GM19468 (cell line): ENCODE measurements at regions not wholly inside any gene's neighbourhood (a gene's known extent, or its start where the extent isn't known, plus 50 kb on each side); places are given as distances from the start of the nearest gene placed in this dataset.

Experiments used
- ATAC-seq: cut with Tn5 transposase; IDR thresholded peaks from one replicate; pipeline ENCODE4 v1.9.1; 2021; ENCODE audit warnings: mild to moderate bottlenecking, moderate library complexity, moderate number of reproducible peaks; ENCODE audit not compliant: unreplicated experiment; ENCODE audit errors: extremely low read depth

DNA sequence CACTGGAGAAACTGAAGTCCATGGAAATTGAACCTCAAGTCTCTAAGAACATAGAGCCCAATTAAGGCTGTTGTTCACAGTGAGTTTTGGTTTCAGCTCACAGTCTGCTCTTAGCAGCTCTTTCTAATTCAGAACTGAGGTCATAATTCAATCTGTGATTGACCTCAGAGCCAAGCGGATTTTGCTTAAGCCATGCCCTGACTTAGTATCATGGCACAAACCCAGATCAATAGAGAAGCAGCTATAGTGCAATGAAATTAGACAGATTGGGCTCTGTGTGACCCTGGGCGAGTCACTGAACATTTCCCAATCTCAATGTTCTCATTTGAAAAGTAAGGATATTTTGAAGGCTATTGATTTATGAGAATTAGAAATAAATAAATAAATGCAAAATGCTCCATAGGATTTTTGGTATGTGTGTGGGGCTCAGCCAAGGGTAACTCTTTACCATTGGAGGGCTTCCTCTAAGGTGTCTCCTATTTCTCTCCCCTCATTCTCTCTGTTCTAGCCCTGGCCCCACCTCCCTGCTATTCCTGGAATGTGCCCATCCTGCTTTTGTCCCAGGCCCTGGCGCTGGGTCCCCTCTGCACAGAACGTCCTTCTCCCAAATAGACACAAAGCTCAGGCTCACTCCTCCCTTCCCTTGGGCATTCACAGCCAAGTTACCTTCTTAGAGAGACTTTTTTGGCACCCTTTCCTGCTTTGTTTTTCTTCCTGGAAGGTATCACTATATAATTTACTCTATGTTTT is 239.6 kb downstream of the LPIN1 start:
- no peak for ATAC-seq

DNA sequence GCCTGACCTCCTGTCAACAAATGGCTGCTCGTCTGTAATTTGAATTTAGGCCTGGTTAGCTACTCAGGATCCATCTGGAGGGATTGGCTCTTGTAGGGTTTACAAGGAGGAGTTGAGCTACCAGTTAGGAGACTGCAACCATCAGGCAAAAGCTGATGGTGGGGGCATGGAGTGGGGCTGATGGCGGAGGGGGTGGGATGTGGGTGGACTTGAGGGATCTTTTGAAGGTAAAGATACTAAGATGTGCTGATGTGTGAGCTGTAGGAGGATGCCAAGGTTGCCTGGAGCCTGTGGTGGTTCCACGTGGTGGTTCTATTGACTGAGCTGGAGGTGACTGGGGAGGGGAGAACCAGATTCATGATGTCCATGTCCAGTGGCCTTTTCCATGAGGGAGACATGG is 240.7 kb downstream of the LPIN1 start:
- ATAC-seq, result no peak

DNA sequence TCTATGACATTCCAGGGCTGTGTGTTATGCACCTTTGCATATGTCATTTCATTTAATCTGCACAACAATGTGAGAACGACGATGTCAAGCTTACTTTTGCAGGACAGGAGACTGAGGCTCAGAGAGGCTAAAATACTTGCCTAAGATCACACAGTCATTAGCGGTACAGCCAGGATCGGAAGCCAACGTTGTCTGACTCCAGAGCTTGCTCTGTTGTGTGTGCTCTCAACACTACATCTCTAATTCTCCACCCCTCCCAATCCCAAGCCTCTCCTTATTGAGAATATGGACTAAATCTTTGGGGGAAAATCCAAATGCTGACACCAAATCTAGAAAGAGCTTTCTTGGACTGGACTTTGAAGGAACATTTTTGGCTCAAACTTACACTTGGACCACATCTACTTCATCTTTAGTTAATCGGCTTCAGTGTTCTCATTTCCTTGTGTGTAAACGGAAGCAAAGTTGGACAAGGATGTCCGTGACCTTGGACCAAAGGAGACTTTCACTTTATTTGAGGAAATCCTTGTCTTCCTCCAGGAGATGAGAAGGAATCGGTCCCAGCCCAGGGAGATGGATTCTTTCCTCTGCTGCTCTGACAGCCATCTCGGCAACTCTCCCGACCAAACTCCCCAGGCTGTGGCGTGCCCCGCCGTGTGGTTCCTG is 242.4 kb downstream of the LPIN1 start:
- no peak for ATAC-seq

DNA sequence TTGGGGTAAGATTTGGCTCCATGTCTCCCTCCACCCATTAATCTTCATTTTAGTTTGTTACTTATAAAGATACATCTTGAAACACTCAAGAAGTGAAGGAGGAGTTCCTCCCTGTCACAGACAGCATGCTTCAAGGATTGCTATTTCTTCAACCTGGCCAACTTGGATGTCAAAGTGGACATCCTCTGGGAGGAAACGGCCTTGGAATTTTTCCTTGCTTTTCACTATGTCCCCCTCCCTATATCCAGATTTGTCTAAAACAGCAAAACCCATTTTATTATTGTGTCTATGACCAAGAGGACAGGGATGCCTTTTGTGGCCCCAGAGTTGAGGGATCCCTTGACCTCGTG is 242.9 kb downstream of the LPIN1 start:
- ATAC-seq, result no peak

DNA sequence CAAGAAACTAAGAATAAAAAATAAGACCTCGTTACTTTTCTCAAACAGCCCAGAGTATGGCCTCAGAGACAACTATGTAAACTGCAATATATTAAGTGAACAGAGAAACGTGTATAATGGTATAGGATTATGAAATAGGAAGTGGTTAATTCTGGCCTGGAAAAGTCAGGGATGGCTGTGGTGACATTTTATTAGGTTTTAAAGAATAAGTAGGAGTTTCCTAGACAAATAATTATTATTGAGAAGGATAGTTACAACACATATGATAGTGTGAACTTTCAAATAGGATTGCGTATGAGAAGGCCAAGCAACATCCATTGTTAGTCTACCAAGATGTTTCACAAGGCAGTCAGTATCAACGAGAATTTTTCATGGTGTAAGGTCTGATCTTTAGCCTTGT is 244.1 kb downstream of the LPIN1 start:
- no peak for ATAC-seq

DNA sequence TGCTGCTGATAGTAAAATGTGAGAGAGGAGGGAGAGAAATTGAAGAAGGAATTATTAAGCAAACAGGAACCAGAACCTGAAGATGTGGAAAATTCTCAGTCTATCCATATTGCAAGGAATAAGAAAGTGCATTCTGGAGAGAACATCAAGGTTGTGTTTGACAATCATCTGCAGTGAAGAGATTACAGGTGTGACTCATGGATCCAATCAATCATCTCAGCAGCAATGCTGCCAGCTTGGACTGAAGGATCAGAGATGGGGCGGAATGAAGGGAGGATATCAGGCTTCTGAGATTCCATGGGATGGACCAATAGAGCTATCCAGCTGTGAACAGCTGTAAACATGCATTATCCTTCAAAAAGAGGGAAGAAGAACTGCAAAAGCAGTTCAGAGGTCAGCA is 247.3 kb downstream of the LPIN1 start:
- ATAC-seq, result no peak

DNA sequence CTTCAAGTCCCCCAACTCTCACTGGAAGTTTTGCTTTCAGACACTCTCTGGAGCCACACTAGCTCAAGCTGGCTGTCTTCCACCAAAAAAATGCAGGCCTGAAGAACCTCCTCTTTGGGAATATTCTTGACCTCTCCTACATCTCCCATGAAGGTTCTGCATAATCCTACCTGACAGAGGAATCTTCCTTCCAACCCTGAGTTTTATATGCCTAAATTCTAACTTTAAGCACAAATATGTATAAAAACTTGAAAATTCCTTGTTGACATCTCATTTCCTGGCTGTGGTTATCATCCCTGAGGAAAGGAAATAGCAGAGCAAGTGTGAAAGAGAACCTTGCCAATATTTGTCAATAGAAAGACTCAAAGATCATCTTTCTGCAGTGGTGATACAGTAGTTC is 249.0 kb downstream of the LPIN1 start:
- no peak for ATAC-seq

DNA sequence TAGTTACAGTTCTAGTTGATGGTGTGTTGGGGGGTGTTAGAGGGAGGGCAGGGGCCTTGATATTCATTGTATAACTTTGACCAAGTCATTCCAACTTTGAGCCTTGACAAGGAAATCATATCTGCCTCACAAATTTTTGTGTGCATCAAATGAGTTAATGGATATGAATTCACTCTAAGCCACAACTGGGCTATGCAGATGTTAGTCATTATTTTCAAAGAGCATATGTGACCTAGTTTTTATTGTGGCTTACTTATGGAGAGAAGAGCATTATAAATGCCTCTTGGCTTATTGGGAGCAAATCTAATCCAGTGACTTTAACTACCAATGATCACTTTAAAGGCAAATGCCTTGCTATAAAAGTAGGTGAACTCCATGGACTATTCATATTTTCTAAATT is 250.2 kb downstream of the LPIN1 start:
- ATAC-seq, result no peak

DNA sequence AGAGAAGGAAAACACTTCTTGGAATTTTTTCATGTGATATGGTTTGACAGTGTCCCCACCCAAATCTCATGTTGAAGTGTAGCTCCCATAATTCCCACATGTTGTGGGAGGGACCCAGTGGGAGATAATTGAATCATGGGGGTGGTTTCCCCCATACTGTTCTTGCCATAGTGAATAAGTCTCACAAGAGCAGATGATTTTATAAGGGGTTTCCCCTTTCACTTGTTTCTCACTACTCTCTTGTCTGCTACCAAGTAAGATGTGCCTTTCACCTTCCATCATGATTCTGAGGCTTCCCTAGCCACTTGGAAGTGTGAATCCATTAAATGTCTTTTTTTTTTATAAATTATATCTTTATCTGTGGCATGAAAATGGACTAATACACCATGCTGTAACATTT is 250.7 kb downstream of the LPIN1 start:
- no peak for ATAC-seq

DNA sequence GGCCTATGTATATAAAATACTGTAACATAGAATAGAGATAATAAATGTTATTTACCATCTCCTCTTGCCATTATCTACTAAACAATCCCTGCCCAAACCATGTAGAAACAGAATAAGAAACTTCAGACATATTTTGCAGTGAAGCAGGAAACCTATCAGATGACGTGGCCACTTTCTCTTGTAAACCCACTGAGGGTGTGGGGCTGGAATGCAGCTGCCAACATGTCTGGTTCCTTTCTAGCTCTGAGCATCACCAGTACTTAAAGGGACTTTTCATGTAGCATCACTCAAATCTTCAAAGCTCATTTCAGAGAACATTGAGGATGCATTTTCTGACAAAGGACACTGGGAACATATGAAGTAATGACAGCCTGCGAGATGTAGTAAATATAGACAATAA is 251.8 kb downstream of the LPIN1 start:
- ATAC-seq, result no peak

DNA sequence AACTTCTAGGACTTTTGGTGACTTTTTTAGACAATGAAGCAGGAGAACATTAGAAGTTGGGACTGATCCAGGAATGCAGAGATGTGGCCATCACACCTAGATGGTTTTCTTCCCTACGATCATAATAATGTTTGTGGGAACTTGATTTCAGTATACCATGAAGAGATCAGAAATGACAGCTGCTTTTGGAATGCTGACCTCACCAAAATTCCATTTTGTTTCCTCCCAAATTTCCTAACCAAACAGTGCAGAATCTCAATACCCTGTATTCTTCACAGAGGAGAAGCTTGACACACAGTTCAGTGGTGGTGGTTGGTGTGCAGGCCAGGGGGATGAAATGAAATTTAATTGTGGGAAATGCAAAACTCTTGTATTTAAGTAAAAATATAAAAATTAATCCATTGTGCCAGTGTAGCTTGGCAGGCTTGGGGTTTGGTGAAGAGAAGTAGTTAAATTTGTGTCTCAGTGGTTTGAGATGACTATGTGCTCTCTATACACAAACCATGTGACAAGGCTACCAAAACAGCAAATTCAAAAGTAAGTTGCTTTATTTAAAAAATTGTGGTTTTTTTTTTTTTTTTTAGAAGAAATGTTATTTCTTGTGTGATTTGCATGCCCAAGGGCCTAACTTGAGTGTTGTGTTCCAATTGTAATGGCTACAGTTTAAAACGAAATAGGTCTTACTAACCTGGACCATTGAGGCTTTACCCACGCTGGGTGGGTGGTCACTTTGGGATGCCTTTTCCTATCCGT is 252.4 kb downstream of the LPIN1 start:
- no peak for ATAC-seq

DNA sequence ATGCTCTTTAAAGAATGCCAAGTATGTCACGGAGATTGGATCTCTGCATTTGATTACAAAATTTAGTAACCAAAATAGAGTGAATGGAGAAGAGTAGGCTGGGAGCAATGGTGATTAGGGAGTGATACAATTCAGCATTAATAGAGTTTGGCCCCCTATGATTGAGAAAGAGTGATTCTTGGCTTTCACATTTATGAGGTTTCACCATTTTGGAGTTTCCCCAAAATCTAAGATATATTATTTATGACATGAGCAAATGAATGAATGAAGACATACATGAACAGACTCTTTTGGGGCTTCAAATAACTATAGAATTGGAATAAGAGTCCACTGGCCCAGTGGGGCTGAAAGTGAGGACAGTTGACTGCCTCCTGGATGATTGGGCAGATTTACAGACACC is 255.2 kb downstream of the LPIN1 start:
- no peak for ATAC-seq

DNA sequence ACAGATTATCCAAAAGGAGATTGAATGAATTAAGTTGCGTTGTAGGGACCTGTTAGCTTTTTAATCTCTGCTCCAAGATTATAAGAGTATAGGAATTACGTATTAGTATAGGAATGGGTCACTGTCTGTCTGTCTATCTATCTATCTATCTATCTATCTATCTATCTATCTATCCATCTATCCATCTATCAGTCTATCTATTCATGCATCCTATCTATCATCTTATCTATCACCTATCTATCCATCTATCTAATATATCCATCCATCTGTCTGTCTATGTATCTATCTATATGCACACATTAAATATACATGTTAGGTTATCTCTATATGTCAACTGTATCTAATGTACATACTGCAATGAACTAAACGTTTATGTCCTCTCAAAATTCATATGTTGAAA is 255.8 kb downstream of the LPIN1 start:
- no peak for ATAC-seq

DNA sequence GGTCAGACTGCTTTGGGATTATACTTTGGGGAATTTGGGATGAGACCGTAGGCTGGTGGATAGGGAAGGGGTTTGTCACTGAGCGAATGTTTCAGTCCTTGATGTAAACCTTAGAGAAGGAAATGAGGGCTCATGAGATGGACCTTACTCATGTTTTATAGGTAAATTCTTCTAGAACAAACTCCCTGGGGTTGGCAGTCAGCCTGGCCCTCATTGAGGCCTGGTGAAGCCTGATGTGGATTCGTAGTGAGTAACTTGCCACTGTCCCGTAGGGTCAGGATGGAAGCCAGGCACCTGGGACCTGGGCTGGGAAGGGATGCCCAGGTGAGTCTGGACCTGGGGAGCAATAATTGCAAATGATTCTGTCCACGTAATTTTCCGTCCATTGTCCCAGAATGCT is 258.3 kb downstream of the LPIN1 start:
- no peak for ATAC-seq

DNA sequence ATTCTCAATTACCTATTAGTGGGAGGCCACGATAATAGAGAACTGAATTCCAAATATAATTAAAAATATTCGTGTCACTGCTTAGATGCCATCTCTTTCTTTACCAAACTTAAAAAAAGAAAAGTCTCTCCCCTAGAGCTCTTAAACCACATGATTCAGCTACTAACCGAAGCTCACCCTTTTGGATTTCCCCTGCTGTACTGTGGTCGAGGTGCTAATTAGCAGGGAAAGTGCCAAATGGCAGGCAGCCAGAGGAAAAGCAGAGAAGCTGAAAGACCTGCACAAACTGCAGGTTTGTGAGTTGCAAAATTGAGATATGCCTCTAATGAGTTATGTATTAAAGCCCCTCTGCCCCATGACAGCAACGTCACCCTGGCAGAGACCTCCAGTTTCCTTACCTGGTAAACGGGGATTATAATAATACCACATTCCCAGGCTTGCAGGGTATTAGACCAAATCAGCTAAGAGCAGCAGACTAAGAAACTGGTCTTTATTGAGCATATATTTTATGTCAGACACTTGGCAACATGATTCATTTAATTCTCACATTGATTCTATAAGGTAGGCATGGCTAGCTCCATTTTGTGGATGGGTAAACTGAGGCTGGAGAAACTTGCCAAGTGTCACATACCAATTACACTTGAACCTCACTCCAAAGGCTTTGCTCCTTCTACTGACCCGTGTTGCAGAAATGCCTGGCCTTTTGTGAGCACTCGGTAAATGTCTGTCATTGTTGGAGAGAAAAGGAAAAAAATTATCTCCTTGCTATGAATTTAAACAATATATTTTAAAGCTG is 259.7 kb downstream of the LPIN1 start:
- peak; percentile 64 for ATAC-seq

DNA sequence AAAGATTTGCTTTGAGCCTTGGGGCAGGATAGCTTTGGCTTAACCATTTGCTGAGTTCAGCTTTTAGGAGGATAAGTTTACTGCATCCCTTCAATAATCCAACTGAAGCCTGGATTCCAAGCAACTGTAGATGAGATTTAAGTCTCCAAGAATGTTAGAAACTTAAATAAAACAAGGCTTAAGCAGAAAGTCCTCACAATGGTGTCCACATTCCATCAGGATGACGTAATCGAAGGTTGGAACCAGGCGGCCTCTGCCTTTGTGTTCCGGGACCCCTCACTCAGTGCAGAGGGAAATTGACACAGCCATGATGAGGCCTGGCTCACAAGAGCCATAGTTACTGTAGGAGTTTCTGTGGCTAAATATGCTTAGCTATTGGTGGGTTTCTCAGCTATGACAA is 260.4 kb downstream of the LPIN1 start:
- no peak for ATAC-seq

DNA sequence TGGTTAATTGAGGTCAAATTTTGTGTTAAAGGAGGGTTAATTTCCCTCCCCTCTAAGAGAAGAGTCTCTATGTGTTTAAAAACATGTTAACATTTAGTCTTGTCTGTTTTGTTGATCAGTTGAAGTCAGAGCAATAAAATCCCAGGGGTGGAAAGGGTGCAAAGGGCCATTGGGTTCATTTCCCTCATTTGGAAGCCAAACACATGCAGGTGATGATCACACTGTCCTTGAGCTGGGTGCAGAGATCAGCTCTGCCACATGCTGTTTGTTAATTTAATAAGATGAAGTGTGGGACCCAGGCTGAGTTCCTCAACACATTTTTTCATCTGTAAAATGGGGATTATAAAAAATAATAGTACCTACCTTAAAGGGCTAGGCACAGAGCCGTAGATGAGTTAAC is 260.9 kb downstream of the LPIN1 start:
- no peak for ATAC-seq

DNA sequence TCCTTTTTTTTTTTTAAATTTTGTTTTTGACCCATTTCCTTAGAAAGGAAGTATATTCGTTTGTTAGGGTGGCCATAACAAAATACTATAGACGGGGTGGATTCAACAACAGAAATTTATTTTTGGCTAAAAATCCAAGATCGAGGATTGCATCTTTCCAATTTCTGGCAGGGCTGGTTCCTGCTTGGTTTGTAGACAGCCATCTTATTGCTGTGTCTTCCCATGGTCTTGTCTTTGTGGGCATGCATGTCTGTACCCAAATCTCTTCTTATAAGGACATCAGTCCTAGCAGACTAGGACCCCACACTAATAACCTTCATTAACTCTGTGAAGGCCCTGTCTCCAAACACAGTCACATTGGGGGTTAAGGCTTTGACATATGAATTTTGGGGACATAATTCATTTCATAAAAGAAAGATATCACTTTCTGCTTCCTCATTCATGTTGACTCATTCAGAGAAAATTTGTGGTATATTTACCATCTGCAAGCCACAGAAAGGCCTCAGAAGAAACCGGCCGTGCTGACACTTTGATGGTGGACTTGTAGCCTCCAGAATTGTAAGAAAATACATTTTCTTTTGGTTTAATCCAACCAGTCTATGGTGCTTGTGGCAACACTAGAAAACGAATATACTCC is 262.1 kb downstream of the LPIN1 start:
- peak; percentile 59 for ATAC-seq

DNA sequence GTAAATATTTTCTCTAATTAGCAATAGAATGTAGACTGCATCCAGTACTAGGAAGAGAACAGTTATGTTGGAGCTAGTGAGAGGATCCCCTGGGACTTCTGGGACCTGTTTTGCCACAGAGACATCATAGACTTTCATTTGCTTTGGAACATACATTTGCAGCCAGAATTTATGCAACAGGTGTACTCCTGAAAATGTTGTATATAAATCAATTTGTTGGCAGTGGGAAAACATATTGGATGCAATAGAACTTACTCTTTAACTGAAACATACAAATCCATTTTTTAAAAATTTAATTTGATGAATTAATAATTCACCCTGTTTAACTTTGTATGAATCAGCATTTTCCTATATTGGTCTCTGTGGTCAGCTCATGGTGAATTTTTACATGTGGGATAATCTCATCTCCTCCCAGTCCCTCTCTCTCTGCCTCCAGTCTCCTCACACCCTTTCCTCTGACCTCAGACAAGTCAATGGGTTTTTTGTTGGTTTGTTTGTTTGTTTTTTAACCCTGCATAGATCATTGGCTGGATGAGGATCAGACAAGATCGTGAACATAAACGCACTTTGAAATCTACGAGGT is 263.0 kb downstream of the LPIN1 start:
- no peak for ATAC-seq

DNA sequence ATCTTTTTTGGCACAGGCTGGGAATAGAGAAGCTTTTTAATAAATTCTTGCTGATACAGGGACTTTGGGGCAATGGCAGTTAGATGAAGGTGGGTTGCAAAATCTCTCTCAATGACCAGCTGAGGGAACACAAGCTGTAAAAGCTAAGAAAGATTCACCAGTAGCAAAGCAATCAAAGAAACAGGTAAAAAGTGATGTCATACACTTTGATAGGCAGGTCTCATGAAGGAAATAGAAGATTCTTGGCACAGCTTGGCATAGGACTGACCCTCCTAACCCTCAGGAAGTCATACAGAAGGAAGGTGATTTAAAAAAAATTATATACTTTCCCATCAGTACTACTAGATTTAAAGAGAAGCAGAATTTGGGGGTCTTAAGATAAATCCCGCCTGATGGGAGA is 263.6 kb downstream of the LPIN1 start:
- ATAC-seq, result no peak
